ENCODE measurements at regions not wholly inside any gene's neighbourhood (a gene's known extent, or its start where the extent isn't known, plus 50 kb on each side); places are given as distances from the start of the nearest gene placed in this dataset.

DNA sequence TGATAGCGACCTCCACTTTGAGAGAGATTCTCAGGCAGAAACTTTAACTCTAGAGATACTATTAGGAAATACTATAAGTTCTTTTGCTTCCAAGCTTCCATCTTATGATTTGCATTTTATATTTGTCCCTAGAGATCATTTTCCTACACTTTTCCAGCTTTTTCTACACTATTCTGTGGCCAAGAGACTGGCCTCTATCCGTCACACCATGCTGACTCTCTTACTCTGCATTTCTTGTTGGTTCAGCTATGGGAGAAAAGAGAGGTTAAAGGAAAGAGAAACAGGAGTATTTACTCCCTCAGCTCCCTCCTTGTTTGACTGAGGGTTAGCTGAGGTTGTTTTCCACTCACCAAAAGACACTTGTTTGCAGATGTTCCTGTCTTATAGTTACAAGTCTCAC is 665.6 kb upstream of the CXADR start:
- Mint-ChIP-seq H3K27ac (no peak overlapping the region), H3K27me3 (ENCODE audit: low read depth) (no peaks in the 10 kb centered on the region), H3K4me3 (no peak overlapping the region), H3K9me3 (peaks cover 3% of the 10 kb centered on the region), H3K4me1 (peaks cover 12% of the 10 kb centered on the region), H3K36me3 (no peaks in the 10 kb centered on the region)
- no peak for DNase-seq (ENCODE audit: low spot score in 2 of 2, unreplicated experiment in 2 of 2)
- no peak for TF ChIP-seq CTCF (IDR thresholded peaks at IDR 0.05; ENCODE audit: unreplicated experiment)

DNA sequence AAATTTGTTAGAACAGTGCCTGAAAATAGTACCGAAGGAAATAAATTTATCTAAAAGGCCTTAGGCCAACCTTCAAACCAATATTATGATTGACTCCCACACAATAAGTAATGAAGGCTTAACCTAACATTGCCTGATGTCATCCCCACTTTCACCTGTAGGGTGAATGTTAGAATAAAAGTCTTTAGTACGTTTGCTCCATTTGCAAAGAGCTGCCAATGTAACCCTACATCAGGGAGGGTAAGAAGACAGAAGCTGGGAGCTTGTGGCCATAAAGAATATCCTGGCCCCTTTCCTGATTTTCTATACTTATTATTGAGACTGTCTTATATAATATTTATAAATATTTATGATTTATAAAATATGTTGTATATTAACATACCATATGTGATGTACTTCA is 661.8 kb upstream of the CXADR start:
- H3K36me3 Mint-ChIP-seq, result peaks cover 7% of the 10 kb centered on the region
- TF ChIP-seq CTCF (IDR thresholded peaks at IDR 0.05; ENCODE audit: unreplicated experiment), result peak; percentile 64
- no peak for DNase-seq (ENCODE audit: low spot score in 2 of 2, unreplicated experiment in 2 of 2)
- peaks cover 15% of the 10 kb centered on the region for H3K9me3 Mint-ChIP-seq
- no peaks in the 10 kb centered on the region for H3K27me3 Mint-ChIP-seq (ENCODE audit: low read depth)
- H3K4me1 Mint-ChIP-seq, result peaks cover 12% of the 10 kb centered on the region
- H3K27ac Mint-ChIP-seq, result no peak overlapping the region
- no peak overlapping the region for H3K4me3 Mint-ChIP-seq

GRCh38 chr21:16855164-16855667 is 657.6 kb upstream of the CXADR start:
- H3K4me3 Mint-ChIP-seq, result no peak overlapping the region
- peaks cover 40% of the 10 kb centered on the region for H3K9me3 Mint-ChIP-seq
- H3K27me3 Mint-ChIP-seq (ENCODE audit: low read depth), result no peaks in the 10 kb centered on the region
- H3K36me3 Mint-ChIP-seq, result peaks cover 7% of the 10 kb centered on the region
- no peak for DNase-seq (ENCODE audit: low spot score in 2 of 2, unreplicated experiment in 2 of 2)
- H3K27ac Mint-ChIP-seq, result no peak overlapping the region
- no peaks in the 10 kb centered on the region for H3K4me1 Mint-ChIP-seq
- no peak for TF ChIP-seq CTCF (IDR thresholded peaks at IDR 0.05; ENCODE audit: unreplicated experiment)

GRCh38 chr21:16863362-16863905 is 649.4 kb upstream of the CXADR start:
- TF ChIP-seq CTCF (IDR thresholded peaks at IDR 0.05; ENCODE audit: unreplicated experiment), result no peak
- no peaks in the 10 kb centered on the region for H3K36me3 Mint-ChIP-seq
- no peaks in the 10 kb centered on the region for H3K4me1 Mint-ChIP-seq
- H3K9me3 Mint-ChIP-seq, result peaks cover 10% of the 10 kb centered on the region
- no peak overlapping the region for H3K27ac Mint-ChIP-seq
- no peak overlapping the region for H3K4me3 Mint-ChIP-seq
- no peaks in the 10 kb centered on the region for H3K27me3 Mint-ChIP-seq (ENCODE audit: low read depth)
- DNase-seq (ENCODE audit: low spot score in 2 of 2, unreplicated experiment in 2 of 2), result no peak

- H3K9me3 Mint-ChIP-seq, result peaks cover 5% of the 10 kb centered on the region
- no peaks in the 10 kb centered on the region for H3K4me1 Mint-ChIP-seq
- H3K36me3 Mint-ChIP-seq, result no peaks in the 10 kb centered on the region
- no peak overlapping the region for H3K4me3 Mint-ChIP-seq
- no peaks in the 10 kb centered on the region for H3K27me3 Mint-ChIP-seq (ENCODE audit: low read depth)
- DNase-seq (ENCODE audit: low spot score in 2 of 2, unreplicated experiment in 2 of 2), result no peak
- H3K27ac Mint-ChIP-seq, result no peak overlapping the region
- TF ChIP-seq CTCF (IDR thresholded peaks at IDR 0.05; ENCODE audit: unreplicated experiment), result no peak
Observed at GRCh38 chr21:16863908-16864307, 648.9 kb upstream of the CXADR start.

DNA sequence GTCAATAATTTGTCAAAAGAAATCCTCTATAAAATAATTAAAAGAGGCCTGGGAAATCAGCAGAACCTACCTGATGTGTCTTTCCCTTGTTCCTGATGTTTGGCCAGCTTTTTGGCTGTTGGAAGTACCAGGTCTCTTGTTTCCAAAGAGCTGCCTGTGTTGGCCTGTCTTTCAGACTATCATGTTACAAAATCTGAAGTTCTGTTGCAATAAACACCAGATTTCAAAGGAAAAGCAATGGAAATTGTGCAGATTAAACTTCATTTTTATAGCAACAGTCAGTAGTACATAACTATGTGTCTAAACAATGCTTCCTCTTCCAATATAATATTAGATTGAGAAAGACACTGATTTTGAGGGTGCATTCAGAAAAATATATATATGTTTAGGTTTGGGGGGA is 647.2 kb upstream of the CXADR start:
- Mint-ChIP-seq H3K27ac (no peak overlapping the region), H3K4me3 (no peak overlapping the region), H3K9me3 (no peaks in the 10 kb centered on the region), H3K27me3 (ENCODE audit: low read depth) (no peaks in the 10 kb centered on the region), H3K4me1 (no peaks in the 10 kb centered on the region), H3K36me3 (no peaks in the 10 kb centered on the region)
- TF ChIP-seq CTCF (IDR thresholded peaks at IDR 0.05; ENCODE audit: unreplicated experiment), result no peak
- no peak for DNase-seq (ENCODE audit: low spot score in 2 of 2, unreplicated experiment in 2 of 2)

Data from mesothelial cell of epicardium (in vitro differentiated cells).